Peyer's patch (tissue), 4 donors: ENCODE measurements at regions not wholly inside any gene's neighbourhood (a gene's known extent, or its start where the extent isn't known, plus 50 kb on each side); places are given as distances from the start of the nearest gene placed in this dataset.

Experiments used
- POLR2A ChIP-seq, 2 donors: fragments of 450-650 bp; IDR thresholded peaks; one replicate each; pipeline ENCODE4 v1.5.1; 2017; ENCODE audit warnings: antibody characterized with exemption in 2 of 2, mild to moderate bottlenecking in 2 of 2, moderate library complexity in 2 of 2
- TF ChIP-seq, protein P1 (sequence below), 6 experiments: fragments of 450-650 bp in 4 of 6; fragments of 200-600 bp in 2 of 6; sonication (generic) in 1 of 6; IDR thresholded peaks; one replicate each; pipeline ENCODE4 v1.5.1; 2017 to 2019; ENCODE audit warnings: antibody characterized with exemption in 6 of 6, mild to moderate bottlenecking in 3 of 6, moderate library complexity in 1 of 6

DNA sequence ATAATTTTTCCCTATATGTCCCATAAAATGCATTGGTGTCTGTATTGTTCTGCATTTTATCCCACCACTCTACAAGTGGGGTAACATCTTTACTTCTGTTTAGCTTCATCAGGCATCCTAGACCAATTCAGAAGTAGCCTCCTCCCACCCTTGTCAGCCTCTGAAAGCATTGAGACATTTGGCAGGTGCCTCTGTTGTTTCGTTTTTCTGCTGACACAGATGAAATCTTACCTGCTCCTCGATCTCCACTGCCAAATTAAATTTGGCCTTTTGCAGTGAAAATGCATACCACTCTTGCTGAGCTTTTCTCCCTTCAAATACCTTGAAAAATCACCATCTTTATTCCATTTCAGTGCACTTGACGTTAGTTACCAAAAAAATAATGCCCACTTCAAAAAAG is 83.5 kb upstream of the STARD13 start:
- TF ChIP-seq, protein P1, sequence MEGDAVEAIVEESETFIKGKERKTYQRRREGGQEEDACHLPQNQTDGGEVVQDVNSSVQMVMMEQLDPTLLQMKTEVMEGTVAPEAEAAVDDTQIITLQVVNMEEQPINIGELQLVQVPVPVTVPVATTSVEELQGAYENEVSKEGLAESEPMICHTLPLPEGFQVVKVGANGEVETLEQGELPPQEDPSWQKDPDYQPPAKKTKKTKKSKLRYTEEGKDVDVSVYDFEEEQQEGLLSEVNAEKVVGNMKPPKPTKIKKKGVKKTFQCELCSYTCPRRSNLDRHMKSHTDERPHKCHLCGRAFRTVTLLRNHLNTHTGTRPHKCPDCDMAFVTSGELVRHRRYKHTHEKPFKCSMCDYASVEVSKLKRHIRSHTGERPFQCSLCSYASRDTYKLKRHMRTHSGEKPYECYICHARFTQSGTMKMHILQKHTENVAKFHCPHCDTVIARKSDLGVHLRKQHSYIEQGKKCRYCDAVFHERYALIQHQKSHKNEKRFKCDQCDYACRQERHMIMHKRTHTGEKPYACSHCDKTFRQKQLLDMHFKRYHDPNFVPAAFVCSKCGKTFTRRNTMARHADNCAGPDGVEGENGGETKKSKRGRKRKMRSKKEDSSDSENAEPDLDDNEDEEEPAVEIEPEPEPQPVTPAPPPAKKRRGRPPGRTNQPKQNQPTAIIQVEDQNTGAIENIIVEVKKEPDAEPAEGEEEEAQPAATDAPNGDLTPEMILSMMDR (IDR thresholded peaks at IDR 0.05): no peak
- TF ChIP-seq POLR2A (IDR thresholded peaks at IDR 0.05): no peak
